ENCODE measurements at regions not wholly inside any gene's neighbourhood (a gene's known extent, or its start where the extent isn't known, plus 50 kb on each side); places are given as distances from the start of the nearest gene placed in this dataset.

DNA sequence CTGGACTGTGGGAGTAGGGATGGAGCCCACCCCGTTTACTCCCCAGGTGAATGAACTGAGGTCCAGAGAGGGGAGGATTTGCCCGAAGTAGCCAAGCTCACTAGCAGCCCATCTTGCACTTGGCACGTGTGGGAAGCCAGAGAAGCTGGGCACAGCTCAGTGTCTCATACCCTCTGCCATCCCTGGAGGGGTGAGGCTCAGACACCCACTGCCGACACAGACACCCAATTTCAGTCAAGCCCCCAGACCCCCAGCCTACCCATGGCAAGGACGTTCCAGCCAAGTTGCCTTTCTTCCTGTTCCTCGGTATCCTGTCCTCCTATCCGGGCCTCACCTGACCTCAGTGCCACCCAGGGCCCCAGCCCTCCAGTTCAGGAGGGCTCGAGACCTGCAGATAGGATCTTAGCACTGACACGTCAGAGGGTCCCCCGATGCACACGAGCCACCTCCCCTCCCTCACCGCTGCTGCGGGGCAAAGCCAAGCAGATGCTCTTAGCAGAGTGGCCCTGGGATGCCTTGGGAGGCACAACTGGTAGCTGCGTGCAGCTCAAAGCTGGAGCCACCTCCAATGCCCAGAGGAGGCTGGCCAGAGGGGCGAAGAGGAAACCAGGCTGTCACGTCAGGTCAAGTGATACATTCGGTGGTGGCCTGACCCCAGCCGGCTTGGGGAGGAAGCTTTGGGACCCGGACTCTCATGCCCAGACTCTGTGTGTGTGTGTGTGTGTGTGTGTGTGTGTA lies 90.4 kb upstream of the TNRC6C start:
- TF ChIP-seq YY1 (IDR thresholded peaks at IDR 0.05; ENCODE audit: borderline replicate concordance in 1 of 3, control insufficient read depth in 1 of 3, extremely low read depth in 1 of 3, insufficient read depth in 3 of 3, insufficient read length in 1 of 3, insufficient replicate concordance in 2 of 3, low read depth in 1 of 3, low read length in 2 of 3) (no peak), ZNF224 (CRISPR knock-in tag; IDR thresholded peaks at IDR 0.05) (no peak), CREB5 (CRISPR knock-in tag; IDR thresholded peaks at IDR 0.05) (no peak), KHSRP (IDR thresholded peaks at IDR 0.05) (no peak), POLR3A (IDR thresholded peaks at IDR 0.05; ENCODE audit: borderline replicate concordance, extremely low read depth, insufficient read depth, insufficient read length) (no peak), PHF20 (IDR thresholded peaks at IDR 0.05; ENCODE audit: partially characterized antibody) (no peak), ZFP30 (CRISPR knock-in tag; IDR thresholded peaks at IDR 0.05; ENCODE audit: borderline replicate concordance) (no peak)
- TF ChIP-seq, protein P1, sequence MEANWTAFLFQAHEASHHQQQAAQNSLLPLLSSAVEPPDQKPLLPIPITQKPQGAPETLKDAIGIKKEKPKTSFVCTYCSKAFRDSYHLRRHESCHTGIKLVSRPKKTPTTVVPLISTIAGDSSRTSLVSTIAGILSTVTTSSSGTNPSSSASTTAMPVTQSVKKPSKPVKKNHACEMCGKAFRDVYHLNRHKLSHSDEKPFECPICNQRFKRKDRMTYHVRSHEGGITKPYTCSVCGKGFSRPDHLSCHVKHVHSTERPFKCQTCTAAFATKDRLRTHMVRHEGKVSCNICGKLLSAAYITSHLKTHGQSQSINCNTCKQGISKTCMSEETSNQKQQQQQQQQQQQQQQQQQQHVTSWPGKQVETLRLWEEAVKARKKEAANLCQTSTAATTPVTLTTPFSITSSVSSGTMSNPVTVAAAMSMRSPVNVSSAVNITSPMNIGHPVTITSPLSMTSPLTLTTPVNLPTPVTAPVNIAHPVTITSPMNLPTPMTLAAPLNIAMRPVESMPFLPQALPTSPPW (CRISPR knock-in tag; IDR thresholded peaks at IDR 0.05), result no peak
- TF ChIP-seq, protein P2, sequence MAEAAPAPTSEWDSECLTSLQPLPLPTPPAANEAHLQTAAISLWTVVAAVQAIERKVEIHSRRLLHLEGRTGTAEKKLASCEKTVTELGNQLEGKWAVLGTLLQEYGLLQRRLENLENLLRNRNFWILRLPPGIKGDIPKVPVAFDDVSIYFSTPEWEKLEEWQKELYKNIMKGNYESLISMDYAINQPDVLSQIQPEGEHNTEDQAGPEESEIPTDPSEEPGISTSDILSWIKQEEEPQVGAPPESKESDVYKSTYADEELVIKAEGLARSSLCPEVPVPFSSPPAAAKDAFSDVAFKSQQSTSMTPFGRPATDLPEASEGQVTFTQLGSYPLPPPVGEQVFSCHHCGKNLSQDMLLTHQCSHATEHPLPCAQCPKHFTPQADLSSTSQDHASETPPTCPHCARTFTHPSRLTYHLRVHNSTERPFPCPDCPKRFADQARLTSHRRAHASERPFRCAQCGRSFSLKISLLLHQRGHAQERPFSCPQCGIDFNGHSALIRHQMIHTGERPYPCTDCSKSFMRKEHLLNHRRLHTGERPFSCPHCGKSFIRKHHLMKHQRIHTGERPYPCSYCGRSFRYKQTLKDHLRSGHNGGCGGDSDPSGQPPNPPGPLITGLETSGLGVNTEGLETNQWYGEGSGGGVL (CRISPR knock-in tag; IDR thresholded peaks at IDR 0.05), result no peak
- Histone ChIP-seq H3K27me3 (ENCODE audit: control insufficient read depth in 2 of 2, insufficient read depth in 2 of 2, low read length in 2 of 2) (peaks cover 20 to 63% of the 10 kb centered on the region in 2 experiments), H4K20me1 (replicated peaks; ENCODE audit: control insufficient read depth, insufficient read depth, low read length) (no peaks in the 10 kb centered on the region), H3K27ac (ENCODE audit: extremely low read depth, low read depth, low read length) (no peak overlapping the region), H3K4me3 (no peak overlapping the region), H3K9ac (ENCODE audit: insufficient read depth in 1 of 2, low read depth in 2 of 2, low read length in 2 of 2) (no peak overlapping the region), H3K9me3 (replicated peaks; ENCODE audit: control insufficient read depth, insufficient read depth, low read depth, low read length) (no peaks in the 10 kb centered on the region), H3K4me1 (replicated peaks in 1 of 2; ENCODE audit: control insufficient read depth in 2 of 2, insufficient read depth in 2 of 2, low read length in 2 of 2) (peaks cover 6 to 16% of the 10 kb centered on the region in 2 experiments), H2AFZ (ENCODE audit: low read depth, low read length) (no peak overlapping the region), H3K36me3 (ENCODE audit: control insufficient read depth, insufficient read depth, low read length) (no peaks in the 10 kb centered on the region), H3K9me1 (ENCODE audit: control insufficient read depth, insufficient read depth, low read length) (no peaks in the 10 kb centered on the region), H3K79me2 (ENCODE audit: control insufficient read depth, insufficient read depth, low read length) (no peaks in the 10 kb centered on the region), H3K4me2 (ENCODE audit: insufficient read depth, low read length) (no peak overlapping the region)
- in situ Hi-C loops (cut with MboI), result no loop called here
- ATAC-seq (no peak), FAIRE-seq (no peak), DNase-seq (ENCODE audit: extremely low read depth in 1 of 4, low spot score in 3 of 4) (no peak)
- POLR2A ChIA-PET, result interaction anchor here (0.6 to 1.0 kb wide), 3 partner anchors 23 to 1290 kb away, joined by 3 to 4 read pairs (median 3); no protein-coding TSS in a partner anchor
- WGBS (ENCODE audit: insufficient coverage, low coverage, missing lambda C conversion rate), result 3% methylated on average over 19 of the region's 19 CpGs
- CTCF ChIA-PET (ENCODE audit: low intra/inter-chr PET ratio), result no interaction called here
- BruUV-seq (replicated peaks), result no TSS peak
- intact Hi-C loops (cut with micrococcal nuclease), result no loop called here
